Karpas-422 (cell line): ENCODE measurements at regions not wholly inside any gene's neighbourhood (a gene's known extent, or its start where the extent isn't known, plus 50 kb on each side); places are given as distances from the start of the nearest gene placed in this dataset.
A peak's percentile ranks its signal among the peaks of the same experiment; 100 is the strongest.
"Not testable (repeated sequence)": the region's sequence is repeated elsewhere in the genome, so short reads cannot be mapped to it uniquely, and the experiment has no call there.

Experiments used
- DNase-seq: peaks from one replicate; pipeline ENCODE4 v3.0.0-alpha.2; 2015
- H2AFZ ChIP-seq: fragments of 200-600 bp; sonication (generic); 2 replicates; pipeline ENCODE4 v1.6.1; 2014; ENCODE audit warnings: antibody characterized with exemption, low read length, mixed read lengths
- H3K27ac ChIP-seq: fragments of 200-600 bp; sonication (generic); 2 replicates; pipeline ENCODE4 v1.5.1; 2014; ENCODE audit warnings: mild to moderate bottlenecking, low read length, moderate library complexity
- H3K27me3 ChIP-seq: fragments of 200-600 bp; sonication (generic); 2 replicates; pipeline ENCODE4 v1.6.1; 2014; ENCODE audit warnings: low read length, mixed read lengths
- H3K36me3 ChIP-seq: fragments of 200-600 bp; sonication (generic); 2 replicates; pipeline ENCODE4 v1.6.1; 2014; ENCODE audit warnings: low read length, mixed read lengths; ENCODE audit not compliant: insufficient read depth
- H3K4me1 ChIP-seq: fragments of 200-600 bp; sonication (generic); 2 replicates; pipeline ENCODE4 v1.6.1; 2014; ENCODE audit warnings: mild to moderate bottlenecking, low read length, mixed read lengths
- H3K4me2 ChIP-seq: fragments of 200-600 bp; sonication (generic); 2 replicates; pipeline ENCODE4 v1.6.1; 2014; ENCODE audit warnings: low read length, low read depth, mild to moderate bottlenecking; ENCODE audit not compliant: poor library complexity, severe bottlenecking
- H3K4me3 ChIP-seq: fragments of 200-600 bp; sonication (generic); 2 replicates; pipeline ENCODE4 v1.5.1; 2014; ENCODE audit warnings: mild to moderate bottlenecking, antibody characterized with exemption, low read length, mixed read lengths
- H3K79me2 ChIP-seq: fragments of 200-600 bp; sonication (generic); 2 replicates; pipeline ENCODE4 v1.6.1; 2014; ENCODE audit warnings: mild to moderate bottlenecking, low read length, mixed read lengths
- H3K9ac ChIP-seq: fragments of 200-600 bp; sonication (generic); 2 replicates; pipeline ENCODE4 v1.6.0; 2014; ENCODE audit warnings: low read length
- H3K9me2 ChIP-seq: fragments of 200-600 bp; sonication (generic), shearing (Covaris generic); replicated peaks from 2 replicates; pipeline ENCODE4 v1.6.0; 2014; ENCODE audit warnings: mild to moderate bottlenecking, low read length, moderate library complexity; ENCODE audit not compliant: insufficient read depth
- H3K9me3 ChIP-seq: fragments of 300-700, 200-600 bp; sonication (generic); 2 replicates; pipeline ENCODE4 v1.6.1; 2014; ENCODE audit warnings: low read length, mixed read lengths
- H4K20me1 ChIP-seq: fragments of 200-600 bp; sonication (generic); 2 replicates; pipeline ENCODE4 v1.6.1; 2014; ENCODE audit warnings: mild to moderate bottlenecking, antibody characterized with exemption, low read length, low read depth; ENCODE audit not compliant: insufficient read depth

GRCh38 chr12:8282181-8282580 is 54.8 kb upstream of the FAM90A1 start:
- H3K9me2 ChIP-seq, H3K4me2 ChIP-seq, H3K27ac ChIP-seq, H2AFZ ChIP-seq, H3K4me3 ChIP-seq, H3K79me2 ChIP-seq, H3K36me3 ChIP-seq, H4K20me1 ChIP-seq, DNase-seq, H3K27me3 ChIP-seq, H3K9ac ChIP-seq, H3K9me3 ChIP-seq, H3K4me1 ChIP-seq: not testable (repeated sequence)

GRCh38 chr12:8285681-8286080 is 58.3 kb upstream of the FAM90A1 start:
- H3K4me2 ChIP-seq, H3K4me3 ChIP-seq, H4K20me1 ChIP-seq, H3K9me2 ChIP-seq, H3K27ac ChIP-seq, H2AFZ ChIP-seq, H3K36me3 ChIP-seq, H3K9me3 ChIP-seq, H3K27me3 ChIP-seq, H3K9ac ChIP-seq, H3K79me2 ChIP-seq, DNase-seq, H3K4me1 ChIP-seq: not testable (repeated sequence)

- not testable (repeated sequence) for H3K36me3 ChIP-seq, H2AFZ ChIP-seq, H3K4me3 ChIP-seq, H3K27ac ChIP-seq, H3K9me3 ChIP-seq, H3K27me3 ChIP-seq, H3K9me2 ChIP-seq, H3K79me2 ChIP-seq, H3K9ac ChIP-seq, H4K20me1 ChIP-seq, H3K4me2 ChIP-seq, DNase-seq
- peaks cover 11% of the 10 kb centered on the region for H3K4me1 ChIP-seq
Measured at GRCh38 chr12:8291764-8292163, 64.3 kb upstream of the FAM90A1 start.

GRCh38 chr12:8294662-8295061 is 67.2 kb upstream of the FAM90A1 start:
- not testable (repeated sequence) for DNase-seq, H3K4me2 ChIP-seq, H2AFZ ChIP-seq, H3K36me3 ChIP-seq, H3K9me2 ChIP-seq, H3K9me3 ChIP-seq, H3K4me3 ChIP-seq, H3K27ac ChIP-seq, H3K79me2 ChIP-seq, H3K27me3 ChIP-seq, H4K20me1 ChIP-seq, H3K9ac ChIP-seq
- peaks cover 15% of the 10 kb centered on the region for H3K4me1 ChIP-seq

GRCh38 chr12:8308611-8309010 is 81.2 kb upstream of the FAM90A1 start:
- not testable (repeated sequence) for DNase-seq, H3K4me1 ChIP-seq, H3K9me2 ChIP-seq, H3K27me3 ChIP-seq, H3K36me3 ChIP-seq, H3K27ac ChIP-seq, H2AFZ ChIP-seq, H3K79me2 ChIP-seq, H4K20me1 ChIP-seq, H3K9ac ChIP-seq, H3K4me2 ChIP-seq, H3K9me3 ChIP-seq, H3K4me3 ChIP-seq

GRCh38 chr12:8315997-8316396 is 88.6 kb upstream of the FAM90A1 start:
- H3K9me3 ChIP-seq, H3K36me3 ChIP-seq, H3K79me2 ChIP-seq, DNase-seq, H3K9ac ChIP-seq, H3K27me3 ChIP-seq, H3K4me2 ChIP-seq, H2AFZ ChIP-seq, H3K4me3 ChIP-seq, H4K20me1 ChIP-seq, H3K9me2 ChIP-seq: not testable (repeated sequence)
- H3K27ac ChIP-seq = 0 out of 2 replicates have a peak overlapping the region, but pooled peaks have one; percentile 35
- peaks cover 24% of the 10 kb centered on the region for H3K4me1 ChIP-seq

GRCh38 chr12:8317675-8318074 is 90.3 kb upstream of the FAM90A1 start:
- not testable (repeated sequence) for H3K27ac ChIP-seq, H2AFZ ChIP-seq, H3K36me3 ChIP-seq, H3K79me2 ChIP-seq, H4K20me1 ChIP-seq, H3K9me3 ChIP-seq, H3K4me3 ChIP-seq, H3K27me3 ChIP-seq, DNase-seq, H3K9me2 ChIP-seq, H3K9ac ChIP-seq, H3K4me2 ChIP-seq
- peaks cover 39% of the 10 kb centered on the region for H3K4me1 ChIP-seq

GRCh38 chr12:8320251-8320730 is 92.9 kb upstream of the FAM90A1 start:
- not testable (repeated sequence) for H3K79me2 ChIP-seq, H3K36me3 ChIP-seq, H4K20me1 ChIP-seq, H3K27me3 ChIP-seq, H2AFZ ChIP-seq, H3K9me3 ChIP-seq, H3K9me2 ChIP-seq
- peak overlapping the region; percentile 92 for H3K27ac ChIP-seq
- peak overlapping the region; percentile 30; the same call in 1 of the 2 replicates for H3K4me3 ChIP-seq
- DNase-seq = peak; percentile 87
- peak overlapping the region; percentile 36 for H3K4me2 ChIP-seq
- peaks cover 55% of the 10 kb centered on the region for H3K4me1 ChIP-seq
- H3K9ac ChIP-seq = peak overlapping the region; percentile 67

- H3K27ac ChIP-seq = peak overlapping the region; percentile 92
- not testable (repeated sequence) for H2AFZ ChIP-seq, H3K79me2 ChIP-seq, H3K36me3 ChIP-seq, H3K9me2 ChIP-seq, H4K20me1 ChIP-seq, H3K27me3 ChIP-seq, H3K9me3 ChIP-seq
- H3K4me3 ChIP-seq = 0 out of 2 replicates have a peak overlapping the region, but pooled peaks have one; percentile 11
- peaks cover 59% of the 10 kb centered on the region for H3K4me1 ChIP-seq
- peak overlapping the region; percentile 36 for H3K4me2 ChIP-seq
- peak; percentile 58 for DNase-seq
- peak overlapping the region; percentile 58 for H3K9ac ChIP-seq
Measured at GRCh38 chr12:8320791-8321370, 93.5 kb upstream of the FAM90A1 start.
